Transverse colon (tissue), 3 donors: ENCODE measurements at regions not wholly inside any gene's neighbourhood (a gene's known extent, or its start where the extent isn't known, plus 50 kb on each side); places are given as distances from the start of the nearest gene placed in this dataset.

ENCODE experiments used
- CTCF ChIP-seq, 5 experiments: fragments of 200-600 bp in 3 of 5; fragments of 450-650 bp in 2 of 5; sonication (generic) in 3 of 5; IDR thresholded peaks; 1 replicate in 2 of 5; 2 replicates in 3 of 5; pipeline ENCODE4 v1.5.1; 2016 to 2017; ENCODE audit warnings: antibody characterized with exemption in 5 of 5, inconsistent platforms in 3 of 5, mild to moderate bottlenecking in 2 of 5, moderate library complexity in 1 of 5
- POLR2A ChIP-seq: fragments of 450-650 bp; IDR thresholded peaks from one replicate; pipeline ENCODE4 v1.6.1; 2016; ENCODE audit warnings: antibody characterized with exemption, mild to moderate bottlenecking, moderate library complexity

- TF ChIP-seq CTCF (IDR thresholded peaks at IDR 0.05) (no peak), POLR2A (no peak)
Measured at GRCh38 chr7:80393786-80394185, 118.1 kb downstream of the GNAT3 start.
